ENCODE measurements at regions not wholly inside any gene's neighbourhood (a gene's known extent, or its start where the extent isn't known, plus 50 kb on each side); places are given as distances from the start of the nearest gene placed in this dataset.

DNA sequence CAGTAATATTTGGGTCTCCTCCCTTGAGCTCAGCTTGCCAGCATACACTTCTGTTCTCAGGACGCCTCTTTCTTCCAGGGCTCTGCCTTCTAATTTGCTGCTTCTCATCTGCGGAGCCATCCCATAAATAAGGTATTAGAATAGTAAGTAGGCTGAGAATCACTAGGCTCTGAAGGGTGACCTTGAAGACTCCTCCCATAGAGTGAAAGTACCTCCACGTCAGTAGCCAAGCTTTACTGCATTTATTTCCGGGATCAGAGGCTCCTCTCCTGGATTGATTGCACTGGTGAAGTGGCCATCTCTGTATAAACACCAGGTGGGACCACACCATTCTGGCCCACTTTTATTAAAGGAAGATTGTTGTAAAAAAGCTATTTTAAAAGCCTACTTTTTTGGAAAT, 315.5 kb downstream of the FAT3 start:
- Histone ChIP-seq H3K4me3 (no peak overlapping the region), H3K27me3 (ENCODE audit: control insufficient read depth in 3 of 3, insufficient read depth in 3 of 3, low read length in 2 of 3) (no peaks in the 10 kb centered on the region), H3K36me3 (ENCODE audit: control insufficient read depth in 4 of 4, insufficient read depth in 4 of 4, low read length in 4 of 4) (peaks cover 0 to 7% (median 2%) of the 10 kb centered on the region in 4 donors), H3K4me1 (ENCODE audit: control insufficient read depth in 5 of 5, insufficient read depth in 5 of 5, low read length in 5 of 5) (peaks cover 0 to 4% (median 0%) of the 10 kb centered on the region in 5 donors), H3K27ac (ENCODE audit: low read depth in 1 of 2, low read length in 1 of 2) (no peak overlapping the region), H3K9ac (ENCODE audit: insufficient read depth in 1 of 2, low read length in 2 of 2) (no peak overlapping the region), H3K9me3 (ENCODE audit: control insufficient read depth in 4 of 4, insufficient read depth in 3 of 4, low read length in 3 of 4) (no peaks in the 10 kb centered on the region)
- TF ChIP-seq, protein P1, sequence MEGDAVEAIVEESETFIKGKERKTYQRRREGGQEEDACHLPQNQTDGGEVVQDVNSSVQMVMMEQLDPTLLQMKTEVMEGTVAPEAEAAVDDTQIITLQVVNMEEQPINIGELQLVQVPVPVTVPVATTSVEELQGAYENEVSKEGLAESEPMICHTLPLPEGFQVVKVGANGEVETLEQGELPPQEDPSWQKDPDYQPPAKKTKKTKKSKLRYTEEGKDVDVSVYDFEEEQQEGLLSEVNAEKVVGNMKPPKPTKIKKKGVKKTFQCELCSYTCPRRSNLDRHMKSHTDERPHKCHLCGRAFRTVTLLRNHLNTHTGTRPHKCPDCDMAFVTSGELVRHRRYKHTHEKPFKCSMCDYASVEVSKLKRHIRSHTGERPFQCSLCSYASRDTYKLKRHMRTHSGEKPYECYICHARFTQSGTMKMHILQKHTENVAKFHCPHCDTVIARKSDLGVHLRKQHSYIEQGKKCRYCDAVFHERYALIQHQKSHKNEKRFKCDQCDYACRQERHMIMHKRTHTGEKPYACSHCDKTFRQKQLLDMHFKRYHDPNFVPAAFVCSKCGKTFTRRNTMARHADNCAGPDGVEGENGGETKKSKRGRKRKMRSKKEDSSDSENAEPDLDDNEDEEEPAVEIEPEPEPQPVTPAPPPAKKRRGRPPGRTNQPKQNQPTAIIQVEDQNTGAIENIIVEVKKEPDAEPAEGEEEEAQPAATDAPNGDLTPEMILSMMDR (IDR thresholded peaks at IDR 0.05; ENCODE audit: control extremely low read depth, extremely low read depth), result no peak
- ATAC-seq (ENCODE audit: insufficient read depth, low FRiP score), result no peak
- 85 to 91% methylated on average over 4 of the region's 4 CpGs for WGBS, 2 donors
- no peak for DNase-seq

DNA sequence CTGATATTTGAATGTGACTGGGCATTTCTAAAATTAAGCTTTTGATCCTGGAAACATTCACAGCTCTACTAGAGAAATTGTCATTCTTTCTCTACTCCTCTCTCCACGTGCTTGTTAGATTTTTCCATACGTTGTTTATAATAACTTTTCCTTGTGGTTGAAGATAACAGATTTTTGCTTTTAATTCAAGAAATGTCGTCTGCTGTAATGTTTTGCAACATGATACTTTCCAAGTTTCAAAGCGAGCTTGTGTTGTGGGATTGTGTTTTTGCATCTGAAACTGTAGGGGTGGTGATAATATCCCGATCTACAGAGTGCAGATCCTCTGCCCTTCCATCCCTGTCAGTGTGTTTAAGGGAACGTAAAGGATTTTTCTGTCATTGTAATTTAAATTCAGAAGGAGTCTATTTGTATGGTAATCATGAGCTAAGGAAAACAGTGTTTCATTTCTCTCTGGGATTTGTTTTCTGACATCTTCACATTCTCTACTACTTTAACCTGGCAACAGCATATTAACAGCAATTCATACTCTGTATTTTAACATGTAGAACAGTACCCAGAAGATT, 321.4 kb downstream of the FAT3 start:
- Histone ChIP-seq H3K9ac (ENCODE audit: insufficient read depth in 1 of 2, low read length in 2 of 2) (no peak overlapping the region), H3K4me3 (no peak overlapping the region), H3K9me3 (ENCODE audit: control insufficient read depth in 4 of 4, insufficient read depth in 3 of 4, low read length in 3 of 4) (peaks cover 0 to 1% (median 0%) of the 10 kb centered on the region in 4 donors), H3K36me3 (ENCODE audit: control insufficient read depth in 4 of 4, insufficient read depth in 4 of 4, low read length in 4 of 4) (peaks cover 0 to 7% (median 1%) of the 10 kb centered on the region in 4 donors), H3K27ac (ENCODE audit: low read depth in 1 of 2, low read length in 1 of 2) (no peak overlapping the region), H3K4me1 (ENCODE audit: control insufficient read depth in 5 of 5, insufficient read depth in 5 of 5, low read length in 5 of 5) (peaks cover 0 to 9% (median 0%) of the 10 kb centered on the region in 5 donors), H3K27me3 (ENCODE audit: control insufficient read depth in 3 of 3, insufficient read depth in 3 of 3, low read length in 2 of 3) (no peaks in the 10 kb centered on the region)
- DNase-seq, result peak in 2 of 3 donors; percentile 52 to 63
- WGBS, 2 donors, result 63 to 66% methylated on average over 6 of the region's 6 CpGs
- TF ChIP-seq, protein P1 (IDR thresholded peaks at IDR 0.05; ENCODE audit: control extremely low read depth, extremely low read depth), result no peak
- no peak for ATAC-seq (ENCODE audit: insufficient read depth, low FRiP score)

DNA sequence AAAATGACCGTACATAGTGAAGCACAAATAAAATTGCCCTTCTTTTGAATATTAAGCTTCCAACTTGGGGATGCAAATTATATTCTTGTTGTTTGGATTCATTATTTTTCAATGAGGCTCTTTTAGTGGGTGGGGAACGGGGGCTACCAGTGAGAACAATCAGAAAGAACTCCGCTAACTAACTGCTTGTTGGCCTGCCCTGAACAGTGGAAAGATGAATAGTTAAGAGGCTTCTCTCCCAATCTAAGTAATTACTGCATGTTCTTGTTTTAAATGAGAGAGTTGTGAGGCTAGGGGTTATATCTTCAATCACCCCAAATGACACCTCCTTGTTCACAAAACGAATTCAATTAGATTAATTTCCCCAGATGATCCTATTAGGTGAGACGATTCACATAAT, 322.0 kb downstream of the FAT3 start:
- no peak overlapping the region for H3K4me3 ChIP-seq
- peaks cover 0 to 9% (median 0%) of the 10 kb centered on the region in 5 donors for H3K4me1 ChIP-seq (ENCODE audit: control insufficient read depth in 5 of 5, insufficient read depth in 5 of 5, low read length in 5 of 5)
- no peak for ATAC-seq (ENCODE audit: insufficient read depth, low FRiP score)
- H3K9me3 ChIP-seq (ENCODE audit: control insufficient read depth in 4 of 4, insufficient read depth in 3 of 4, low read length in 3 of 4), result peaks cover 0 to 1% (median 0%) of the 10 kb centered on the region in 4 donors
- TF ChIP-seq, protein P1 (IDR thresholded peaks at IDR 0.05; ENCODE audit: control extremely low read depth, extremely low read depth), result no peak
- H3K27ac ChIP-seq (ENCODE audit: low read depth in 1 of 2, low read length in 1 of 2), result no peak overlapping the region
- H3K36me3 ChIP-seq (ENCODE audit: control insufficient read depth in 4 of 4, insufficient read depth in 4 of 4, low read length in 4 of 4), result peaks cover 0 to 7% (median 1%) of the 10 kb centered on the region in 4 donors
- 88 to 90% methylated on average over 5 of the region's 5 CpGs for WGBS, 2 donors
- no peak for DNase-seq
- no peaks in the 10 kb centered on the region for H3K27me3 ChIP-seq (ENCODE audit: control insufficient read depth in 3 of 3, insufficient read depth in 3 of 3, low read length in 2 of 3)
- H3K9ac ChIP-seq (ENCODE audit: insufficient read depth in 1 of 2, low read length in 2 of 2), result no peak overlapping the region

DNA sequence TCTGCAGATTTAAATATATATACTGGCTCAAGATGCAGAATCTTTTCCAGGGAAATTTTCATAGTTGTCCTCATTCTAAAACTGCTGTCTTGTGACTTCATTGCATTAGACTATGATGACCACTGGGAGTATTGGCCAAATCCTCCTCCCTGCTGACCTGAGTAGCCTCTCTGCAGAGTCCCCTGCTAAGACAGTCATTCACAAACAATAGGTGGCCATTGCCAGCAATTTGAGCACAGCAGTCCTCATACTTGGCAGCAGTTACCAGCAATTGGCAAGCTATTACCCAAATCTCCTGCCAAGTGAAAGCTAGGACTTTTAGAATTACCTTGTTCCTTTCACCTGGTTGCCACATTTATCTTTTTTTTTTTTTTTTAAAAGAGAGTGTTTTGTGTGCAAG, 325.8 kb downstream of the FAT3 start:
- no peak overlapping the region for H3K4me3 ChIP-seq
- H3K27me3 ChIP-seq (ENCODE audit: control insufficient read depth in 3 of 3, insufficient read depth in 3 of 3, low read length in 2 of 3), result no peaks in the 10 kb centered on the region
- peaks cover 0 to 1% (median 0%) of the 10 kb centered on the region in 4 donors for H3K9me3 ChIP-seq (ENCODE audit: control insufficient read depth in 4 of 4, insufficient read depth in 3 of 4, low read length in 3 of 4)
- no peak for ATAC-seq (ENCODE audit: insufficient read depth, low FRiP score)
- H3K36me3 ChIP-seq (ENCODE audit: control insufficient read depth in 4 of 4, insufficient read depth in 4 of 4, low read length in 4 of 4), result no peaks in the 10 kb centered on the region
- no peak for DNase-seq
- H3K9ac ChIP-seq (ENCODE audit: insufficient read depth in 1 of 2, low read length in 2 of 2), result no peak overlapping the region
- TF ChIP-seq, protein P1 (IDR thresholded peaks at IDR 0.05; ENCODE audit: control extremely low read depth, extremely low read depth), result no peak
- no peak overlapping the region for H3K27ac ChIP-seq (ENCODE audit: low read depth in 1 of 2, low read length in 1 of 2)
- peaks cover 0 to 4% (median 0%) of the 10 kb centered on the region in 5 donors for H3K4me1 ChIP-seq (ENCODE audit: control insufficient read depth in 5 of 5, insufficient read depth in 5 of 5, low read length in 5 of 5)

All from lung (tissue), 11 donors.